ENCODE measurements at regions not wholly inside any gene's neighbourhood (a gene's known extent, or its start where the extent isn't known, plus 50 kb on each side); places are given as distances from the start of the nearest gene placed in this dataset.

DNA sequence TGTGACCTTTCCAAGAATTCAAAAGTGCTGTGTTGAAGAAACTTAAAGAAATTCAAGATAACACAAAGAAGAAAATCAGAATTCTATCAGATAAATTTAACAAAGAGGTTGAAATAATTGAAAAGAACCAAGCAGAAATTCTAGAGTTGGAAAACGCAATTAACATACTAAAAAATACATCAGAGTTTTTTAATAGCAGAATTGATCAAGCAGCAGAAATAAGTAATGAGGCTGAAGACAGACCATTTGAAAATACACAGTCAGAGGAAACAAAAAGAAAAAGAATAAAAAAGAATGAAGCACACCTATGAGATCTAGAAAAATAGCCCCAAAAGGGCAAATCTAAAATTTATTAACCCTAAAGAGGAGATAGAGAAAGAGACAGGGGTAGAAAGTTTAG, 218.1 kb upstream of the KAZN start:
- intact Hi-C loops (cut with micrococcal nuclease) = no loop called here

DNA sequence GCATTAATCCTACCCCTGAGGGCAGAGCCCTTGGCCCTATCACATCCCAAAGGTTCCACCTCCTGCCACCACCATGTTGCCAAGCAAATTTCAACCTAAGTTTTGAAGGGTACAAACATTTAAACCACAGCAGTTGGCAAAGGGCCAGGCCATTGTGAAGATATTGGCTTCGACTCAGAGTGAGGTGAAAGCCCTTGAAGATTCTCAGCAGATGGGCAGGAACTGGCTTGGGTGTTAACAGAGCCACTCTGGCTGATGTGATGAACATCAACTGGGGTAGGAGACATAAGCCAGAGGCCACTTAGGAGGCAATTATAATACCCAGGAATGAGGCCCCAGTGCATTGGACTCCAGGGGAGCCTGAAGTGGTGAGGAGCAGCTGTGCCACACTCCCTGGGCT, 207.7 kb upstream of the KAZN start:
- Histone ChIP-seq H3K27me3 (ENCODE audit: low read depth) (peaks cover 36% of the 10 kb centered on the region), H3K4me1 (no peaks in the 10 kb centered on the region), H3K9me3 (replicated peaks) (peaks cover 19% of the 10 kb centered on the region), H3K4me3 (no peak overlapping the region), H3K36me3 (no peaks in the 10 kb centered on the region), H3K27ac (replicated peaks) (no peak overlapping the region)
- no peak for DNase-seq
- intact Hi-C loops (cut with micrococcal nuclease) = no loop called here
- TF ChIP-seq, protein P1, sequence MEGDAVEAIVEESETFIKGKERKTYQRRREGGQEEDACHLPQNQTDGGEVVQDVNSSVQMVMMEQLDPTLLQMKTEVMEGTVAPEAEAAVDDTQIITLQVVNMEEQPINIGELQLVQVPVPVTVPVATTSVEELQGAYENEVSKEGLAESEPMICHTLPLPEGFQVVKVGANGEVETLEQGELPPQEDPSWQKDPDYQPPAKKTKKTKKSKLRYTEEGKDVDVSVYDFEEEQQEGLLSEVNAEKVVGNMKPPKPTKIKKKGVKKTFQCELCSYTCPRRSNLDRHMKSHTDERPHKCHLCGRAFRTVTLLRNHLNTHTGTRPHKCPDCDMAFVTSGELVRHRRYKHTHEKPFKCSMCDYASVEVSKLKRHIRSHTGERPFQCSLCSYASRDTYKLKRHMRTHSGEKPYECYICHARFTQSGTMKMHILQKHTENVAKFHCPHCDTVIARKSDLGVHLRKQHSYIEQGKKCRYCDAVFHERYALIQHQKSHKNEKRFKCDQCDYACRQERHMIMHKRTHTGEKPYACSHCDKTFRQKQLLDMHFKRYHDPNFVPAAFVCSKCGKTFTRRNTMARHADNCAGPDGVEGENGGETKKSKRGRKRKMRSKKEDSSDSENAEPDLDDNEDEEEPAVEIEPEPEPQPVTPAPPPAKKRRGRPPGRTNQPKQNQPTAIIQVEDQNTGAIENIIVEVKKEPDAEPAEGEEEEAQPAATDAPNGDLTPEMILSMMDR (IDR thresholded peaks at IDR 0.05; ENCODE audit: borderline replicate concordance) = no peak

More for the DNA sequence above, 218.1 kb upstream of the KAZN start:
- DNase-seq = no peak
- Histone ChIP-seq H3K36me3 (no peaks in the 10 kb centered on the region), H3K9me3 (replicated peaks) (peaks cover 46% of the 10 kb centered on the region), H3K4me3 (no peak overlapping the region), H3K4me1 (no peaks in the 10 kb centered on the region), H3K27ac (replicated peaks) (no peak overlapping the region), H3K27me3 (ENCODE audit: low read depth) (no peaks in the 10 kb centered on the region)
- TF ChIP-seq, protein P1 (IDR thresholded peaks at IDR 0.05; ENCODE audit: borderline replicate concordance) = no peak

DNA sequence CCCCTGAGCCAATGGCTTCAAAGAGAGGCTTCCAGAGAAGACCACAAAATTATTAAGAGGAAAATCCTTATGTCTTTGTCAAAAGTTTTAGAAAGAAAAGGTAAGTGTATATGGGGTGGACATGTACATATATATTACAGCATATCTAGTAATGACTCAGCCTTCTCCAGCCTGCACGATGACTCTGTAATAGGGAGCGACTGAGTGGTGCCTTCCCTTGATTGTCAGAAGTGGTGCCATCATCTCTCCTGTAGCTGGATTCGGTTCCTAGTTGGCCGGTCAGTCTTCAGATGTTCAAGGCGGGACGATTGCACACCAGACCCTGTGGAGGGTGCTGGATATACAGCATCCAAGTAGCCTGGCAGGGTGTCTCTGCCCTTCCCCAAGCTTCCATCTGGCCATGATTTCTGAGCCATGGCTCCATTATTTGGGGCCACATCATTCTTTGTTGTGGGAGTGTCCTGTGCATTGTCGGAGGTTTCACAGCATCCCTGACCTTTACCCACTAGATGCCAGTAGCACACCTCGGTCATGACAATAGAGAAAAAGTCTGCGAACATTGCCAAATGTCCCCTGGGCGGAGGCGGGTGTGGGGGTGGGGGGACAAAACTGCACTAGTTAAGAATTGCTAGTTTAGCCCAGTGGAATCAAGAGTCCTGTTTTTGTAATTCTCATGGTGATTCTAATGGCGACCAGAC, 206.2 kb upstream of the KAZN start:
- Histone ChIP-seq H3K27me3 (ENCODE audit: low read depth) (peaks cover 42% of the 10 kb centered on the region), H3K9me3 (replicated peaks) (peaks cover 13% of the 10 kb centered on the region), H3K4me3 (no peak overlapping the region), H3K27ac (replicated peaks) (no peak overlapping the region), H3K4me1 (no peaks in the 10 kb centered on the region), H3K36me3 (no peaks in the 10 kb centered on the region)
- DNase-seq = no peak
- TF ChIP-seq, protein P1 (IDR thresholded peaks at IDR 0.05; ENCODE audit: borderline replicate concordance) = no peak
- intact Hi-C loops (cut with micrococcal nuclease) = no loop called here

DNA sequence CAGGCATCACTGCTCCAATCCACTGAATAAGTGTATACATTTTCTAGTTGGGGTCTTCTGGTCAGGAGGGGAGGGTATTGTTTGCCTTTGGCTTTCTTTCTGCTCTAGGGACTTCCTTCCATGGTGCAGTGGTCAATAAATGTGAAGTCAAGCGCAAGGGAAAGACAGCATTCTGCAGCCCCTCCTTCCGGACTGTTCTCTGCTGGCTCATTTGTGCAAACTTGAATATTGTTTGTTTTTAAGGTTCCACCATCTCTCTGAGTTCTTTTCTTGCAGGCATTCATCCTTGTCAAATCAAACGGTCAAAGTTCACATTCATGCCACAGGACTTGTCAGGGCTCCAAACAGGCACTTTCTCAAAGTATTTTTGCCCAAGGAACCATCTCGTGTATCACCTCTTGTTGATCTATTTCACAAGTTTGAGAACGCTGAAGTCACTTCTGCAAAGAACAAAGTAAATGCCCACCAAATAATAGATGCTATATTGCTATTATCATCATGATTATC, 205.6 kb upstream of the KAZN start:
- intact Hi-C loops (cut with micrococcal nuclease) = no loop called here
- peaks cover 10% of the 10 kb centered on the region for H3K9me3 ChIP-seq (replicated peaks)
- peaks cover 48% of the 10 kb centered on the region for H3K27me3 ChIP-seq (ENCODE audit: low read depth)
- no peaks in the 10 kb centered on the region for H3K4me1 ChIP-seq
- no peak for DNase-seq
- H3K27ac ChIP-seq (replicated peaks) = no peak overlapping the region
- TF ChIP-seq, protein P1 (IDR thresholded peaks at IDR 0.05; ENCODE audit: borderline replicate concordance) = no peak
- H3K4me3 ChIP-seq = no peak overlapping the region
- no peaks in the 10 kb centered on the region for H3K36me3 ChIP-seq

DNA sequence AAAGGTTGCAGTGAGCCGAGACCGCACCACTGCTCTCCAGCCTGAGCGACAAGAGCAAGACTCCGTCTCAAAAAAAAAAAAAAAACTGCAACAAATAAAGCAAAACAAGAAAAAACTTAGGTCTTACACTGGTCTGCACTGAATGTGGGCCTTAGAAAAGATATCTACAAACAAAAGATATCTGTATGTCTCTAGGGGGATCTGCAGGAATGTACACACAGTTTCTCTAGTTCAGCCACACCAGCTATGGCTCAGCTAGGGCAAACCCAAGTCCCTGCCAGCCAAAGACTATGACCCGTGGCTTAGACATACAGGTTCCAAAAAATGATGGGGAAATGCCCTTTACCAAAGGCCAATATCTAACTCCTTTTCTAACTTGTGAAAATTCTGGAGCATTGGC, 202.4 kb upstream of the KAZN start:
- Histone ChIP-seq H3K27me3 (ENCODE audit: low read depth) (peaks cover 66% of the 10 kb centered on the region), H3K9me3 (replicated peaks) (no peaks in the 10 kb centered on the region), H3K36me3 (no peaks in the 10 kb centered on the region), H3K4me3 (no peak overlapping the region), H3K4me1 (no peaks in the 10 kb centered on the region), H3K27ac (replicated peaks) (no peak overlapping the region)
- intact Hi-C loops (cut with micrococcal nuclease) = no loop called here
- TF ChIP-seq, protein P1 (IDR thresholded peaks at IDR 0.05; ENCODE audit: borderline replicate concordance) = no peak
- DNase-seq = no peak

Data from left ventricle myocardium inferior (tissue), 1 donor.